MM.1S (cell line): ENCODE measurements at regions not wholly inside any gene's neighbourhood (a gene's known extent, or its start where the extent isn't known, plus 50 kb on each side); places are given as distances from the start of the nearest gene placed in this dataset.

Experiments
- CTCF ChIP-seq: fragments of 300-600 bp; sonication (generic); IDR thresholded peaks from 2 replicates; pipeline ENCODE4 v1.5.1; 2016; ENCODE audit warnings: antibody characterized with exemption, low read length, mixed read lengths
- EZH2phosphoT487 ChIP-seq: fragments of 300-600 bp; sonication (generic); IDR thresholded peaks from 2 replicates; pipeline ENCODE4 v1.6.1; 2018; ENCODE audit warnings: antibody characterized with exemption, low read length

- TF ChIP-seq CTCF (no peak), EZH2phosphoT487 (no peak)
These were observed 276.5 kb upstream of the SMARCA2 start for GRCh38 chr9:1738511-1739100.
